Amniotic stem cell (primary cell): ENCODE measurements at regions not wholly inside any gene's neighbourhood (a gene's known extent, or its start where the extent isn't known, plus 50 kb on each side); places are given as distances from the start of the nearest gene placed in this dataset.

ENCODE experiments used
- DNase-seq: peaks from one replicate; lab custom pipeline; 2025; lab: John Stamatoyannopoulos, UW

DNA sequence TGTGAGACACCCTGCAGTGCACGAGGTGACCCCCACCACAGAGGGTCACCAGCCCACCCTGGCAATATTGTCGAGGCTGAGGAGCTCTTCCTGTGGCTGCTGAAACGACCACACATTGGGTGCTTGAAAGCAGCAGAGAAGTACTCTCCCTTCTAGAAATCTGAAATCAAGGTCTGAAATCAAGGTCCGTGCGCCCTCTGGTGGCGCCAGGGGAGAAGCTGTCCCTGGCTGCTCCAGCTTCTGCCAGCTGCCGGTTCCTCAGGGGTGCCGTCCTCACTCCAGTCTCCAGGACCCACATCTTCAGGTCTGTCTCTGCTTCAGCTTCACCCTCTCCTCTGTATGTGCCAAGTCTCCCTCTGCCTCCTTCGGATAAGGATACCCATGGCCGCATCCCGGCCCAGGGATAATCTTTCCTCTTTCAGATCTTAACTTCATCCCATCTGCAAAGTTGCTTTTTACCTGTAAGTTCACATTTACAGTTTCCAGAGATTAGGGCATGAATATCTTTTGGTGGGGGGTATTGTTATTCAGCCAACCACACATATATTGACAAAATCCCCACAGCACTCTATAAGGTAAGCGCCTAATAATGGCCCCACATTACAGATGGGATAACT lies 108.3 kb upstream of the PHACTR3 start:
- peak; percentile 3 for DNase-seq

- DNase-seq: no peak
Measured at GRCh38 chr20:59498291-59498690, 106.0 kb upstream of the PHACTR3 start.

DNA sequence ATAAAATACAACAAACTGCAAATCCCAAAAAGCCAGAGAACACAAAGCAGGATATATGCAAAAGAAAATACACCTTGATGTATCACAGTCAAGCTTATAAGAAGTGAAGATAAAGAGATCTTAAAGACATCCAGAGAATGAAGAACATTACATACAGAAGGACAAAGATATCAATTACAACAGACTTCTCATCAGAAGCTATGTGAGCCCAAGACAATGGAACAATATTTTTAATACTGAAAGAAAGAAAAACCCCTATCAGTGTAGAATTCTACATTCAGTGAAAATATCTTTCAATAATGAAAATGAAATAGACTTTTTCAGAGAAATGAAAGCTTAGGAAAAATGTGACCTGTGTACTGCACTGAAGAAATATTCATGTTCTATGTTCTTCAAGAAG lies 104.5 kb upstream of the PHACTR3 start:
- DNase-seq: no peak

DNA sequence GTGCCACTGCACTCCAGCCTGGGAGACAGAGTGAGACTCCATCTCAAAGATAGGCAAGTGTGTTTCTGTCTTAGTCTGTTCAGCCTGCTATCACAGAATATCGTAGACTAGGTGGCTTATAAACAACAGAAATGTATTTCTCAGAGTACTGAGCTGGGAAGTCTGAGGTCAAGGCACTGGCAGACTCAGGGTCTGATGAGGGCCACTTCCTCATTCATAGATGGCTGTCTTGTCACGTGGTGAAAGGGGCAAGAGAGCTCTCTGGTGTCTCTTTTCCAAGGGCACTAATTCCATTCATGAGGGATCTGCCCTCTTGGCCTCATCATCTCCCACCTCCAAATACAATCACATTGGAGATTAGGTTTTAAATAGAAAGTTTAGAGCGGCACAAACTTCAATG lies 95.6 kb upstream of the PHACTR3 start:
- no peak for DNase-seq

DNA sequence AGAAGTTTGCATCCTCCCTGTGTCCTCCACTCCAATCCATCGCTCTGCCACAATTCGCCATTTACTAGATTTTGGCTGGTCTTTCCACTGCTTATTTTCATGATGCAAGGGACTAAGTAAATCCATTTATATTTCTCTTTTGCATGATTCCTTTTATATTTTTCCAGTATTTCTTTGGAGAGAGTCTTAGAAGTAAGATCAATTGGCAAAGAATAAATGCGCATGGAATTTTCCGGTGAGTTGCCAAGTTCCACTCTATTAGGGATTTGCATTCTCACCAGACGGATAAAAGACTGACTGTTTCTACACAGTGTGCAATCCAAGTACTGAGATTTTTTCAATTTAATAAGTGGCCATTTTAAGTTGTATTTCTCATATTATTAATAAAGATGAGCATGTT lies 91.7 kb upstream of the PHACTR3 start:
- DNase-seq: no peak

GRCh38 chr20:59514554-59514953 lies 89.8 kb upstream of the PHACTR3 start:
- no peak for DNase-seq

GRCh38 chr20:59515013-59515905 lies 89.1 kb upstream of the PHACTR3 start:
- DNase-seq: peak; percentile 57

- DNase-seq: no peak
Measured at GRCh38 chr20:59515906-59516209, 88.5 kb upstream of the PHACTR3 start.

- no peak for DNase-seq
Measured at GRCh38 chr20:59518881-59519706, 85.2 kb upstream of the PHACTR3 start.

- no peak for DNase-seq
Measured at GRCh38 chr20:59519707-59520014, 84.7 kb upstream of the PHACTR3 start.

DNA sequence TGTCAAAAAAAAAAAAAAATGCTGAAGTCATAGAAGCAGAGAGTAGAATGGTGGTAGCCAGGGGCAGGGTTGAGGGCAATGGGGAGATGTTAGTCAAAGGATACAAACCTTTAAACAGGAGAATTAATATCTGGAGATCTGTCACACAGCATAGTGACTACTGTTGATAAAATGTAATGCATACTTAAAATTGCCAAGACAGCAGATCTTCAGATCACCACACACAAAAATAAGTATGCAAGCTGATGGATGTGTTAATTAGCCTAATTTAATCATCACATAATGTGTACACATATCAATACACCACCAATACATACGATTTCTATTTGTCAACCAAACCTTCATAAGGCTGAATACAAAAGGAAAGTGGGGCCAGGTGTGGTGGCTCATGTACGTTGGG lies 83.5 kb upstream of the PHACTR3 start:
- DNase-seq: no peak

GRCh38 chr20:59525500-59526241 lies 78.7 kb upstream of the PHACTR3 start:
- no peak for DNase-seq

- no peak for DNase-seq
Measured at GRCh38 chr20:59526242-59527225, 77.8 kb upstream of the PHACTR3 start.

GRCh38 chr20:59530782-59531181 lies 73.6 kb upstream of the PHACTR3 start:
- no peak for DNase-seq

GRCh38 chr20:59537991-59538390 lies 66.3 kb upstream of the PHACTR3 start:
- no peak for DNase-seq

DNA sequence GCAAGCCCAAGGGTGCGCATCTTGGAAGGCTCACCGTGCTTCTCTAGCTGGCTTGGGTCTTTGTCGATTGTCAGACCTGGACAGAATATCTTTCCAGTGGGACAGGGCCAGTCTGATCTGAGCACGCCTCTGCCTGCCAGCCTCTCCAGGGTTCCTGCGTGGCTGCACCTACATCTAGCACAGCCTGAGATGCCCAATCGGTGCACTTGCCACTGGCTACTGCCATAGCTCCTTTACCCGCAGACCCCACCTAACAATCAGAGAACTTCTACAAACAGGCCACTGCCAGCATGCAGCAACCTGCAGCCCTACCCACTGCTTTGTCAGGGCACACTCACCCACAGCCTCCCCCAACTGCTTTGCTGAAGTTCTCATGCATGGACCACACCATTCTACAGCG lies 56.7 kb upstream of the PHACTR3 start:
- no peak for DNase-seq
